ENCODE measurements at regions not wholly inside any gene's neighbourhood (a gene's known extent, or its start where the extent isn't known, plus 50 kb on each side); places are given as distances from the start of the nearest gene placed in this dataset.

DNA sequence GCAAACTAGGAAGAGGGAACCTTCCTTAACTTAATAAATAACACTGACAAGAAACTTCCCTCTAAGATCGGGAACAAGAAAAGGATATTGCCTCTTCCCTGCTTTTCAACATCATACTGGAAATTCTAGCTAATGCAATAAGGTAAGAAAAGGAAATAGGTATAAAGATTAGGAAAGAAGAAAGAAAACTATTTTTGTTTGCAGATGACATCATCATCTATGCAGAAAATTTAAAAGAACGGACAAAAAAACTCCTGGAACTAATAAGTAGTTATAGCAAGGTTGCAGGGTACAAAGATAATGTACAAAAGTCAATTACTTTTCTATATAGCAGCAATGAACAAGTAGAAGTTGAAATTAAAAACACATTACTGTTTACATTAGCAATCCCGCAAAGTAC lies 164.8 kb downstream of the WDR11 start:
- no peak for TF ChIP-seq EZH2phosphoT487 (IDR thresholded peaks at IDR 0.05; ENCODE audit: unreplicated experiment)
- TF ChIP-seq, protein P1, sequence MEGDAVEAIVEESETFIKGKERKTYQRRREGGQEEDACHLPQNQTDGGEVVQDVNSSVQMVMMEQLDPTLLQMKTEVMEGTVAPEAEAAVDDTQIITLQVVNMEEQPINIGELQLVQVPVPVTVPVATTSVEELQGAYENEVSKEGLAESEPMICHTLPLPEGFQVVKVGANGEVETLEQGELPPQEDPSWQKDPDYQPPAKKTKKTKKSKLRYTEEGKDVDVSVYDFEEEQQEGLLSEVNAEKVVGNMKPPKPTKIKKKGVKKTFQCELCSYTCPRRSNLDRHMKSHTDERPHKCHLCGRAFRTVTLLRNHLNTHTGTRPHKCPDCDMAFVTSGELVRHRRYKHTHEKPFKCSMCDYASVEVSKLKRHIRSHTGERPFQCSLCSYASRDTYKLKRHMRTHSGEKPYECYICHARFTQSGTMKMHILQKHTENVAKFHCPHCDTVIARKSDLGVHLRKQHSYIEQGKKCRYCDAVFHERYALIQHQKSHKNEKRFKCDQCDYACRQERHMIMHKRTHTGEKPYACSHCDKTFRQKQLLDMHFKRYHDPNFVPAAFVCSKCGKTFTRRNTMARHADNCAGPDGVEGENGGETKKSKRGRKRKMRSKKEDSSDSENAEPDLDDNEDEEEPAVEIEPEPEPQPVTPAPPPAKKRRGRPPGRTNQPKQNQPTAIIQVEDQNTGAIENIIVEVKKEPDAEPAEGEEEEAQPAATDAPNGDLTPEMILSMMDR (conservative IDR thresholded peaks at IDR 0.05; ENCODE audit: low read depth in 2 of 2): no peak

Measured in GM23338 (cell line).